PC-3 (cell line): ENCODE measurements at regions not wholly inside any gene's neighbourhood (a gene's known extent, or its start where the extent isn't known, plus 50 kb on each side); places are given as distances from the start of the nearest gene placed in this dataset.

Experiments used
- CTCF ChIP-seq: fragments of 300-600 bp; sonication (generic); conservative IDR thresholded peaks from 2 replicates; pipeline ENCODE4 v1.5.1; 2017; ENCODE audit warnings: antibody characterized with exemption, low read depth, mild to moderate bottlenecking, low read length
- EZH2 ChIP-seq: fragments of 300-600 bp; sonication (generic); IDR thresholded peaks from one replicate; pipeline ENCODE4 v1.6.1; 2017; ENCODE audit warnings: antibody characterized with exemption, mild to moderate bottlenecking, low read length; ENCODE audit not compliant: unreplicated experiment
- EZH2phosphoT487 ChIP-seq: fragments of 300-600 bp; sonication (generic); IDR thresholded peaks from 2 replicates; pipeline ENCODE4 v1.6.1; 2018; ENCODE audit warnings: mild to moderate bottlenecking, antibody characterized with exemption, low read length, borderline replicate concordance

GRCh38 chr3:152905631-152906030, 70.7 kb downstream of the P2RY1 start:
- TF ChIP-seq CTCF (no peak), EZH2 (no peak), EZH2phosphoT487 (no peak)
